GM19328 (cell line): ENCODE measurements at regions not wholly inside any gene's neighbourhood (a gene's known extent, or its start where the extent isn't known, plus 50 kb on each side); places are given as distances from the start of the nearest gene placed in this dataset.
"Not testable (repeated sequence)": the region's sequence is repeated elsewhere in the genome, so short reads cannot be mapped to it uniquely, and the experiment has no call there.

Source experiments
- ATAC-seq: cut with Tn5 transposase; IDR thresholded peaks from one replicate; pipeline ENCODE4 v1.9.1; 2021; ENCODE audit warnings: mild to moderate bottlenecking, moderate library complexity; ENCODE audit not compliant: unreplicated experiment

DNA sequence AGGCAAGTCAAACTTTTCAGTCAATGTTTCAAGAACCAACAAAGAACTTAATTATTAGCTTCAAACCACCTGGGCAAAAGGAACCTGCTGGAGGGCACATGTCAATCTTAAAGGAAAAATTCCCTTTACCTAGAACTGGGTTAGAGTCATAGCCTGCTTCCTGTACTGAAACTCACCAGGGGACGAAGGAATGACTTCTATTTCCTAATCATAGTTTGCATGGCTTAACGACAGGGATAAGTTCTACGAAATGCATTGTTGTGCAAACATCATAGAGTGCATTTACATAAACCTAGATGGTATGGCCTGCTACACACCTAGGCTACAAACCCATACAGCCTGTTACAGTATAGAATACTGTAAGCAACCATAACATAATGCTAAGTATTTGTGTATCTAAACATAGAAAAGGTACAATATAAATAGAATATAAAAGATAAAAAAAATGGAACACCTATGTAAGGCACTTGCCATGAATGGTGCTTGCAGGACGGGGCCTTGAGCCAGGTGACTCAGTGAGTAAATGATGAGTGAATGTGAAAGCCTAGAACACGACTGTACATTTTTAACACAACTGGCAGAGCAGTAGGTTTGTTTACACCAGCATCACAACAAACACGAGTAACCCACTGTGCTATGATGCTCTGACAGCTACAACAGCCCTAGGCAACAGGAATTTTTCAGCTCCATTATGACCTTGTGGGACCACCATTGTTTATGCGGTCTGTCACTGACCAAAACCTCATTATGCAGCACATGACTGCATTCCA, 234.9 kb upstream of the CAND1 start:
- ATAC-seq: no peak

DNA sequence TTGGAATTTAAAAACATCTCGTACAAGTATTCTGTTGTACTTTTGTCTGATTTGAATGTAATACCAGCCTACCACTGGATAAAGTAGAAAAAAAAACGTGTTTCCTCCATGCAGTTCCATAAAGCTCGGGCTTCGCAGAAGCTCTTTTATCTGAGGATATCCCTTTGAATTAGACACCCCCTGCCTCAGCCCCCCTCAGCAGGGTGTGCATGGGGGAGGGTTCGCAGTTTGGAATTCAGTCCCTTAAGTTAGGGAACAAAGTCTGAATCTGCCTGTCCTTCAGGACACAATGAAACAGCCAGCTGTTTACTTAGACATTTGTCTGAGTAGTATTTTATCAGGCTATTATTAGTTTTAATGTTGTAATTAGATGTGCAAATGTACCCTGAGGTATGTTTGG, 234.0 kb upstream of the CAND1 start:
- ATAC-seq: no peak

DNA sequence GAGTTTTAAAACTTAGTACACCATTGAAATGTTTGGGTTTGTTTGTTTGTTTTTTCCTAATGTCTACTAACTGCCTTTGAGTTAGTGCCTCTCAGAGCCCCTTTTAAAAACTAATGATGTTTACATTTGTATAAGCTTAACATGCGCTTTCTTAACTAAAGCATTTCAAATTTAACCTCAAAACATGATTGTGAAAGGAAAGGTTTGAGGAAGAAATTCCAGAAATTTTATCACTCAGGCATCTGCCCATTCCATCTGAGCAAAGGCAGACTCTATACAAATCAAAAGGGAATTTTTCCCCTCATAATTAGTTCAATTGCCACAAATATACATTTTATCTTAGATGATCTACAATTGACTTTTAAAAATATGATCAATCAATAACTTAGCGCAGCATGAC, 230.7 kb upstream of the CAND1 start:
- ATAC-seq: no peak

DNA sequence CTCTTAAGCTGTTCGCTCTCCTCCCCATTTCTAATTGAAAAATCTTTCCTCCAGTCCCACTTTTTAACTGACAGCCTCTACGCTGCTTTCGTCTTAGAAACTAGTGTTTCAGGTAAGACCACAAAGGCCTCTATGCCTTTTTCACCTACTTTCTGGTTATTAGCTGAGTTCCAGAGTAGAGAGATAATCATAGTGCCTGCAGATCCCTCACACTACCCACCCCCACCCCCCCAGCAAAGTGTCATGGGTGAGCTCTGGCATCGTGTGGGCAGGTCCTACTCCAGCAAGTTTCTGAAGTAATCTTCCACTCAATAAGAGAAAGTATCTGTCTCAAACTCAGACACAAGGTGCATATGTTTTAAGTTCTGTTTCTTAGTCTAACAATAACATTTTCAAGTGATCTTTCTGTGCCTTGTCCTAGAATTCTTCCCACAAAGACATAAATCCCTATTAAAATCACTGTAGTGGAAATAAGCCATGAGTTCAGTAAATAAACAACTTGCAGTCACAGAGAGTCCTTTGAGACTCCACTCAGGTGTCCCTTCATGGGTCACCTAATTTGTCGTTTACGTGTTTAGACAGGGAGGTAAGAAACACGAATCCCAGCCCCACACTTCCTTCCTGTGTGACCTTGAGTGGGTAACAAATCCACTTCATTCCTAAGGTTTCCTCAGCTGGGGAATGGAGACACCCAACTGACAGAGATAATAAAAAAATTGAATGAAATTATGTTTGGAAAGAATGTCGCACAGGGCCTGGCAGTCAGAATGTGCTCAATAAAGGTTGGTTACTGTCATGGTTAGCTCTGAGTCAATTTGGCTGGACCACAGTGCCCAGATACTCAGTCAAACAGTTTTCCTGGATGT, 228.9 kb upstream of the CAND1 start:
- no peak for ATAC-seq

DNA sequence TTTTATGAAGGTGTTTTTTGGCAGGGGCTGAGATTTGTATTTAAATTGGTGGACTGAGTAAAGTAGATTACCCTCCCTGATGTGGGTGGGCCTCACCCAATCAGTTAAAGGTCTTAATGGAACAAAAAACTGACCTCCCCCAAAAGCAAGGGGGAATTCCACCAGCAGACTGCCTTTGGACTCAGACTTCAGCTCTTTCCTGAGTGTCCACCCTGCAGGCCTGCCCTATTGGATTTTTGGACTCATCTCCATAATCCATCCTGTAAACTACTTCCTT, 228.4 kb upstream of the CAND1 start:
- no peak for ATAC-seq

DNA sequence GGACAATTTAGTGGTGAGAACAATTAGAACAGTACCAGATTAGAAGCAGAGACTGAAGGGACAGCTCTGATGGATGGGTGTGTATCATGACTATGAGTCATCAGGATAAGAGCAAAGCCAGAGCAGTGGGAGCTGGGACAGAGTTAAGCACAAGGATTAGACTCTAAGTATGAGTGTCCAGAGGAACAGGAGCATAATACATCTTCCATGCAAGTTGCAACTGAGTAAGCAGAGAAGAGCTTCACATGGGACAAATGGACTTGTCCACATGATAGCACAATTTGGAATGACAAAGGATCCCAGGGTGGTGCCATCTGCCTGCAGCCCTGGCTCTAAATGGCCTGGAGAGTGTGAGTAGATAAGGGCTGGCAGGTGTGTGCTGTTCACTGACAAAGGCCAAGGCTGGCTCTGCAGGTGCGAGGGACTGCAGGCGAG, 226.4 kb upstream of the CAND1 start:
- ATAC-seq: no peak

DNA sequence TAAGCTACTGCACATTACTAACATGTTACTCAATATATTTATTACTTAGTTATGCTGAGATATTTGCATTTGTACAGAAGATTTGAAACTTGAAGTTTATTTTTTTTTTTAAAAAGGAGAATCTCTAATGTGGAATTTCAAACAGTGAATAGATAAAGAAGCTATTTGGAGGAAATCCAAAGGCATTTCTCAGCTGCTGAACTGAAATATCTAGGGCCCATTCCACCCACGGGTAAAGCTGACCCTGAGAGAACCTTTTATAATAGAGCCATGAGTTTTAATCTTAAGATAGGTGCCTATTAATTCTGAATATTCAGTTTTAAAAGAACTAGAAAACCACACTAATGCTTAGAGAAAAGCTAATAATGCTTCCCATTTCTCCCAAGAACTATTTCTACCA, 225.4 kb upstream of the CAND1 start:
- ATAC-seq: no peak

DNA sequence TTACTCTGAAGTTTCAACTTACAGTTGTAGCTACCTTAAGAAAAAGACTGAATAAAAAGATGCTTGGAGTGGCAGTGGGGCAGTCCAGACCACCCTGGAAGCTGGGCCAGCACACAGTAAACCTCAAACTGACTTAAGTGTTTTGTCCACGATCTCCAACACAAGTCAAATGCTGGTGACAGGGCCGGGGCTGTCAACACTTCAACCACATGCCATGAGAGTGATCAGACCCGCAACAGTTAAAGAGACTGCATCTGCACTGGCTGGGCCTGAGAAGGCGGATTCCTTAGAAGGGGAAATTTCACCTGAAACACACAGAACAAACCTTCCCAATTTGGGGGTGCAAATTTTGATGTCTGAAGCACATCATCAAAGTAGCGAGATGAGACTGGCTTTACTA, 223.5 kb upstream of the CAND1 start:
- ATAC-seq: no peak

DNA sequence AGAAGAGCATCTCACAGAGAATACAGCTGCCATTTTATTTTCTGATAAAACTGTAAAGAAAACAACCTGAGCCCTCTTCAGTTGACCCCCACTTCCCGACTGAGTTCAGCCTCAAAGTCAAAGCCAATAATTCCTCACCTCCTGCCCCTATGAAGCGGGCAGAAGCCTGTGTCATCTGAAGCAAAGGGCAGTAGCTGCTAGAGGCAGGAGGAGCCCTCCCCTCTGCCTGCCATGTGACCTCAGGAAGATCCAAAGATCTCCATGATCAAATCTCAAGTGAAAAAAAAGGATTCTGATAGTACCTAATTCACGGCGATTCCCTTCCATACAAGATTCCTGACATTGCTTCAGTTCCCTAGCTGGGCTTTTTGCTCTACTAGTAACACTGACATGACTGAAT, 223.1 kb upstream of the CAND1 start:
- no peak for ATAC-seq

DNA sequence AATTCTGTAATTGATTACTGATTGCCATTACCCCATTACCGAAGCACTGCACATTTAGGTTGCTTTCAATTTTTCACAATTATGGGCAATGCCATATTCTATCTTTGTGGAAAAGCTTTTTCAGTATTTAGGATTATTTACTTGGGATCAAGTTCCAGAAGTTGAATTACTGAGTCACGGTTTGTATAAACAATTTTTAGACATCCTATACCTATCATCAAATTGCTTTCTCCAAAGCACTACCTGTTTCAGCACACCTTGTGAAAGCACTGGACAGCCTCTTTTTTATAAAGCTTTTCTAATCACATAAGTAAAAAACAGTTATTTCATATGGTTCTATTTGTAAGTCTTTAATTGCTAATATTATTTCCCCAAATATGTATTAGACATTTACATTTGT, 221.5 kb upstream of the CAND1 start:
- no peak for ATAC-seq

DNA sequence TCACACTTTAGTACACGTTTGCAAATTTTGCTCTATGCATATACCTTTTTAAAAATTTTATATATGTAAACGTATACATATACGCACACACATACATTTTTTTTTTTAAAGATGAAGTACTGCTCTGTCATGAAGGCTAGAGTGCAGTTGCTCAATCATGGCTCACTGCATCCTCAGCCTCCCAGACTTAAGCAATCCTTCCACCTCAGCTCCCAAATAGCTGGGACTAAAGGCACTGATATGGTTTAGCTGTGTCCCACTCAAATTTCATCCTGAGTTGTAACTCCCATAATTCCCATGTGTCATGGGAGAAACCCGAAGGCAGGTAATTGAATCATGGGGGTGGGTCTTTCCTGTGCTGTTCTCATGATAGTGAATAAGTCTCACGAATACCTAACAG, 220.8 kb upstream of the CAND1 start:
- no peak for ATAC-seq

DNA sequence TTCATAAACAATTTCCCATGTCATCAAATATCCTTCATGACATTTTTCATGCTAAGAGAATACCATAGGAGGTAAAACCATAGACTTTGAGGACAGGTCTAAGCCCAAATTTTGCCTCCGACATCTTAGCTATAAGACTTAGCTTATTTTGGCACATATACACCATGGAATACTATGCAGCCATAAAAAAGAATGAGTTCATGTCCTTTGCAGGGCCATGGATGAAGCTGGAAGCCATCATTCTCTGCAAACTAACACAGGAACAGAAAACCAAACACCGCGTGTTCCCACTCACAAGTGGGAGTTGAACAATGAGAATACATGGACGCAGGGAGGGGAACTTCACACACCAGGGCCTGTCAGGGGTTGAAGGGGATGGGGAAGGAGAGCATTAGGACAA, 220.0 kb upstream of the CAND1 start:
- not testable (repeated sequence) for ATAC-seq

DNA sequence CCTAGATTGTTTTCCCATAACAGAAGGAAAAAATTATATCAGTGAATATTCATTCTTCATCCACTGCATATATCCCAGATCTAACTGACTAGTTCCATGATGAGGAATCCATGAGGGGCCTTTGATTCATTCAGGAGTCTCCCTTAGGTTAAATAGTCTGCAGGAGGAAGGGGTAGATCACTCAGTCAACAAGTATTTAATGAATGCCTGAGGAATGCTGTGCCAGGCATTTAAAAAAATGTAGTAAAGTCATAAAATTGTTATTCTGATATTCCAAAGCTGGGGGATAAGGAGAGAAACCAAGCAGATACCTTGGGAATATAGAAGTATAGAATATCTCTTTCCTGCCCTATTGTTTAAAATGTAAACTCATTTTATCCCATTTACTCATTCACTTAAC, 216.2 kb upstream of the CAND1 start:
- ATAC-seq: no peak

DNA sequence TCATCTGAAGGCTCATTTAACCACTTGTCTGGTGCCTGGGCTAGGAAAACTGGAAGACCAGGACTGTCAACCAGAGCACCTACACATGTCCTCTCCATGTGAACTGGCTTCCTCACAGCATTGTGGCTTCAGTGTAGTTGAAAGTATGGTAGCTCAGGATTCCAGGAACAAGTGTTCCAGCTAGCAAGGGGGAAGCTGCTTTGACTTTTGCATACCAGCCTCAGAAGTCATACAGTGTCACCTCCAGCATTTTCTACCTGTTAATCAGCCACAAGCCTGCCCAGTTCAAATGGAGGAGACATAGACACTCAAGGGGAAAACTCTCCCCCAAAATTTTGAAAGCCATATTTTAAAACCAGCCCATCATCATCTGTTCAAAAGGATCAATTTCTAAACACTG, 212.8 kb upstream of the CAND1 start:
- no peak for ATAC-seq

DNA sequence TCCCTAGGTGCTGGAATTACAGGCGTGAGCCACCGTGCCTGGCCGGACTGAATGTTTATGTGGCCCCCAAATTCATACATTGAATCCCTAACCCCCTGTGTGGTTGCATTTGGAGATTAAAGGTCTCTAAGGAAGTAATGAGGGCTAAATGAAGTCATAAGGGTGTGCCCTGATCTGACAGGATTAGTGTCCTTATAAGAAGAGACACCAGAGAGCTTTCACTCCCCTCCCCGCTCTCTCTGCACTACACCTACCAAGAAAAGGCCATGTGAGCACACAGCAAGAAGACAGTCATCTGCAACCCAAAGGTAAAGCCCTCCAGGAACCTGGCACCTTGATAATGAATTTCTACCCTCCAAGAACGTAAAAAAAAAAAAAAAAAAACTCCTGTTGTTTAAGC, 212.1 kb upstream of the CAND1 start:
- ATAC-seq: no peak

DNA sequence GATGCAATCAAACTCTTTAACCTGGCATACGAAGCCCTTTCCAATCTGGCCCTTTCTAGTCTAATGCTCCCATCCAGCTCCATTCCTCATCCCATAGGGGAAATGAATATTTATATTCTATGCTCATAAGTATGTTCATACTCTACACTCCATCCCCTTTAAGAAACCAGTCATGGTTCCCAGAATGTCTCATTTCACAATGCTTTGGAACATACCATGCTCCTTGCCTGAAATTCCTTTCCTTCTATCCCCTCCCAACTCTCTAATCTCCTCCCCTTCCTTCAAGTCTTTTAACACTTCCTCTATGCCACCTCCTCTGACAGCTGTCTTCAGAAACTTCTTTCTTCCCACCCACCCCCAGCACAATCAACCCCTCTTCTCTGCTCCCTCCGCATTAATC, 207.0 kb upstream of the CAND1 start:
- ATAC-seq: no peak

DNA sequence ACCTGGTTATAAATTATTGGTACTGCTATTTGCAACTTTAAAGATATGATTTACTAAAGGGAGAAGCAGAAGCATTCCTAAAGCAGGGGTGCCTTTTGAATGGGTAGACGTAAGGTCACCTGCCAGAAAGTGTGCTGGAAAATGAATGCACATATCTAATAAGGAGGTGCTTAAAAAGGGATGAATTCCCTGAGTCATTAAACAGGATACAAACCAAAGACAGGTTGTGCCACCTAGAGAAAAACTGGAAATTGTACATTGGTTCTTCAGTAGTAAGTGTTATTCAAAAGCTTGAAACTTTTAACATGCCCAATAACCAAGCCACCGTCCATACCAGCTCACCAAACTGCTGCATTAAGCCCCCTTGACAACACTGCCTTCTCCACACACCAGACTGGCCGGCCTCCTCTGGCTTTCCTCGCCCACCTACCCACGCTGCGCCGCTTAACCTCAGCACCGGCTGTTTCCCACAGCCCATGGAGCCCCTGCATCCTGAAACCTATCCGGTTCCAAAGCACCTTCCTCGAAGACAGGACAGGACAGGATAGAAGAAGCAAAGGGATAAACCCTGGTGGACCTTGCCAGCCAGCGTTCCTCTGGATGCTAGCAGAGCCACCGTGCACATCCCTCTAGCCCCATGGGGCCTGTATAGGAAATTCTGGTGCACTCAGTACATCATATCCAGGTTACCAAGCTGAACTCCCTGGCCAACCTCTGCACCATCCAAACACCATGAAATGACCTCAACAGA, 201.5 kb upstream of the CAND1 start:
- no peak for ATAC-seq

DNA sequence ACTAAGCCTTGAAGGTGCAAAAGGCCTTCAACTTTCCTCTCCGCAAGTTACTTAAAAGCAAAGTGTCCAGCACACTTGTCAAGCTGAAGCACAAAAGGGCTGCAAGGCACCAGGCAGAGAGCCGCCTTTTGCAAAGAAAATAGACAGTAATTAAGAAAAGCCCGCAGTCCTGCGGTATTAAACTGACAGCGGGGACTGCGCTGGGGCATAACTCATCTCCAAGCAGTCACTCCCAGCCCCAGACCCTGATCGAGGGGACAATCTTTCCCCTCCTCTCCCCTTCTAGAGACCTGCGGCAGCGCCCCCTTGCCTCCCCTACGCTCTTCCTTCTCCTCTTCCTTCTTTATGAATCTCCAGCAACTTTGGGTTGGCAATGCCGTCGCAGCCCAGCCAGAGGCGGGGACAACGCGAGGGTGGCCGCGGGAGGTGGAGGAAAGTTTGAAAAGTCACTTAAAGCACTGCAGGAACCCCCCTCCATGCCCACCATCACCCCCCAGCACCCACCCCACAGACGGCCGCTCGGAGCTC, 200.9 kb upstream of the CAND1 start:
- ATAC-seq: no peak

DNA sequence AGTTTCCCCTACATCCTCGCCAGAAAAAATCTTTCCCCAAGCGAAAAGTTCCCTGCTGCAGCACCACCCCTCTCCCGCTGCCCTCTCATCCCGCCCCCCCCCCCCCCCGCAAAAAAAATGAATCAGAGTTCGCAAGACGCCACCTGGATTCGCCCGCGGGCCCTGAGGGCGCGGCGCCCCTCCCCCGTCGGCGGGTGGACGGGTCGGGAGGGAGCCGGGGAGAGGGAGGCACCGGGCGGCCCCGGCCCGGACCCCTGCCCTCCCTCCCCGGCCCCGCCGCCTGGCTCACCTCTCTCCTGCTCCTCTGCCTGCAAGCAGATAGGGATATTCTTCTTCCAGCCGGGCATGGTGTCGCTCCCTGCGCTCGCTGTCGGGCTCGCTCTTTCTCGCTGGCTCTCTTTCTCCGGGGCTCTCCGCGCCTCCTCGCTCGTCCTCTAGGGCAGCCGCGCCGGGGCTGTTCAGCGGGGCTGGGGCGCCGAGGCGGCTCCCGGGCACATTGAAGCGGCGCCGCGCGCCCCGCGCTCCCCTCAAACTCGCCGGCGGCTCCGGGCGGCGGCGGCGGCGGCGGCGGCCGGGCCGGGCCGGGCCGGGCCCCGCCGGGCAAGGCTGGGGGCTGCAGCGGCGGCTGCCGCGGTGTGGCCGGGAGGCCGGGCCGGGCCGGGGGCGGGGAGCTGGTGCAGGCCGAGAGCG, 200.3 kb upstream of the CAND1 start:
- ATAC-seq: peak; percentile 56

DNA sequence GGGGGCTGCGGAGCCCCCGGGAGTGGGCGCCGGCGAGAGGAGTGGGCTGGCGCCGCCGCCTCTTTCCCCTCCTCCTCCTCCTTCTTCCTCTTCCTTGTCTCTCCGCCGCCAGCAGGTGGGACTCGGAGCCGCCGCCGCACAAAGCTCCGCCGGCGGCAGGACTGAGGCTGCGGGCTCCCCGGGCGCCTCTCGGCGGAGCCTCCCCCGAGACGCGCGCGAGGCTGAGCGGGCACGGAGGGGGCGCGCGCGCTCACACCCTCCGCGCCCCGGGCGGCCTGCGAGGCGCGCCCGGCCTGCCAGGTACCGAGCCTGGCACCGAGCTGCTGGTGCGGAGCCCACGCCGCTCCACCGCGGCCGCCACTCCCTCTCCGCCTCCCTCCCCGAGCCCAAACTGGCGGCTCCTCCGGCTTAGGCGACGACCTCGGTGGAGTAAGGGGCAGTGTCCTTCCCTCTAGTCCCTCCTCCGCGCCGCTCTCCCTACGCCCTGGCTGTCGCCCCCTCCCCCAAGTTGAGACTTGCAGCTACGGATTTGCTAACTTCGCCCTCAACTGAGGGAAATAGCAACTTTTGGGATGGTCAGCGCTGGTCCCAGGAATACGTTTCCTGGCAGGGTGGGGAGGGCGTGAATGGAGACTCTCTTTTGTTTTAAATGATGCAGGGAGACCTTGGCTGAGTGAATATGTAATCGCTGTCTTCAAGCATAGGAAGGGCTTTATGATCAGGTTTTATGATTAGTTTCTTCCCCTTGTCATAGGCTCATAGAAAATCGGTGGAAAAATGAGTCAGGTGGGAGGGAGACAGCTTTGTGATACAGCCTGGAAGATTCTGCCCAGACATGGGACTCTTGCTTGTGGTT, 199.5 kb upstream of the CAND1 start:
- peak; percentile 79 for ATAC-seq
